Fibroblast of the aortic adventitia (primary cell): ENCODE measurements at regions not wholly inside any gene's neighbourhood (a gene's known extent, or its start where the extent isn't known, plus 50 kb on each side); places are given as distances from the start of the nearest gene placed in this dataset.

Experiments used
- DNase-seq: peaks from one replicate; pipeline ENCODE4 v3.0.0-alpha.2; 2010; ENCODE audit warnings: low read depth
- H3K4me3 ChIP-seq: 2 replicates; pipeline ENCODE4 v1.5.1; 2011; ENCODE audit warnings: low read depth, mild to moderate bottlenecking, control low read depth, low read length, moderate library complexity
- CTCF ChIP-seq: IDR thresholded peaks from 2 replicates; pipeline ENCODE4 v1.5.1; 2011; ENCODE audit warnings: mild to moderate bottlenecking, low read length, control low read depth, inconsistent platforms; ENCODE audit not compliant: insufficient read depth

GRCh38 chr21:39006571-39007311 is 176.5 kb downstream of the PSMG1 start:
- no peak overlapping the region for H3K4me3 ChIP-seq
- no peak for TF ChIP-seq CTCF
- DNase-seq, result peak; percentile 91

DNA sequence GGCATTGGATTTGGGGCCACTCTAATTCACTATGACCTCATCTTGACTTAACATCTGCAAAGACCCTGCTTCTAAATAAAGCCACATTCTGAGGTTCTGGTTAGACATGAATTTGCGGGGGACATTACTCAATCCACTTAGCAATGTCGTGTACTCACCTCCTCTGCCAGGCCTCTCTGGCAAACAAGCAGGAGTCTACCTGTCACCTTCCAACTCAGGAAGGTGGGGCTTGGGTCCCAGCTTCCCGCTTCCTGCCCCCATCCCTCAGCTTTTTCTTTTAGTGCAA is 177.8 kb downstream of the PSMG1 start:
- TF ChIP-seq CTCF, result no peak
- DNase-seq, result no peak
- H3K4me3 ChIP-seq, result no peak overlapping the region

DNA sequence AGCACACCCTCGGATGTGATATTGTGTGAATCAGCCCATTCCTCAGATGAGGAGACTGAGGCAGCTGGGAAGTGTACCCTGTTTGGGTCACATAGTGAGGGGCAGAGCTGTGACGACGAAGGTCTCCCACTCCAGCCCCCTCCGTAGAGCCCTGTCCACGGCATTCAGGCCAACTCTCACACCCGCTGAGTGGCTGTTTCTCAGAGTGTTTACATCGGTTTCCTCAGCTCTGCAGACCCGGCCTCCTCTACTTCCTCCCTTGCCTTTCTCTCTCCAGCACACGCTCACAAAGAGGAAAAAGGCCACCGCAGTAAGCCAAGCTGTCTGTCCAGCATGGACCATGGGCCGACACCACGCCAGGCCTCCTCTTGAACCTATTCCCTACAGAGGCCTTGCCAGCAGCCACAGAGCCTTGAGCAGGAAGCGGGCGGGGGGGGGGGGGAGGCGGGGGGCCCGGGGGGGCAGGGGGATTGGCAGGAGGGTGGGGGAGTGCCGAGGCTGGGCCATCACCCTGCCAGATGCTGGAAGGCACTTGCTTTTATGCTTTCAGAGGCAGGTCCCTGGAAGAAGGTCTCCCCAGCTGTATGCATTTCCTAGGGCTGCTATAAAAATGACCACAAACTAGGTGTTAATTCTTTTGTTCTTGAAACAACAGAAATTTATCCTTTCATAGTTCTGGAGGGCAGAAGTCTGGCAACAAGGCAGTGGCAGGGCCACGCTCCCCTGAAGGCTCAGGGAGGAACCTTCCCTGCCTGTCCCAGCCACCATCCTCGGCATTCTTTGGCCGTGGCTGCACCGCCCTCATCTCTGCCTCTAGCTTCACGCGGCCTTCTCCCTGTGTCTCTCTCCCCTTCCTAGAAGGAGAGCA is 178.4 kb downstream of the PSMG1 start:
- no peak overlapping the region for H3K4me3 ChIP-seq
- TF ChIP-seq CTCF, result no peak
- DNase-seq, result peak; percentile 76

DNA sequence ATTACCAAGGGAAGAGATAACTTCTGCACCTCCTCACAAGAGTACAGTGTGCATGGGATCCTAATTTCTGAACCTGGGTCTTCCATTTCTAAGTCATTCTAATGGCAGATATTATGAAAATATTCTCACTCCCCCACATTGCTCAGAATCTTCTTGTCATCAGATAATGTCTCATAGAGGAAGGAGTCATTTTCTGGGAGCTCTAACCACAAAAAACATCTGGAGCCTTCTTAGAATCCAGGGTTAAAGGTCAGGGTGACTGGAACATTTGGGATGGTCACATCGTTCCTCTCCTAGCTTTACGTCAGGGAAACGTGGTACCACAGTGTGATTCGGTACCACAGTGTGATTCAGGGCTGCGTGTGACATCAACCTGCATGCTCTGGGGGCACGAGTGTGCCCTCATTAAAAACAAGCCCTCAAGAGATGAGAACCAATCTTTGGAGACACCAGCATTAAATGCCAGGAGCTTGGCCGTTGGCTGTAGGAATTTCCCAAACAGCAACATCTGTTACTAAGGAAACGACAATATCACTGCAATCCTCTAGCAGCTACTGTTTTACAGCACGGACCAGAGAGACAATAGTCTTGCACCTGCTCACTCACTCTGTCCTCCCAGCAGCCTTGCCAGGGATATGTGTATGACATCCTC is 179.1 kb downstream of the PSMG1 start:
- H3K4me3 ChIP-seq, result no peak overlapping the region
- TF ChIP-seq CTCF, result no peak
- DNase-seq, result peak; percentile 50

- no peak for TF ChIP-seq CTCF
- peak; percentile 49 for DNase-seq
- no peak overlapping the region for H3K4me3 ChIP-seq
These were observed 181.9 kb downstream of the PSMG1 start for GRCh38 chr21:39001341-39001740.

DNA sequence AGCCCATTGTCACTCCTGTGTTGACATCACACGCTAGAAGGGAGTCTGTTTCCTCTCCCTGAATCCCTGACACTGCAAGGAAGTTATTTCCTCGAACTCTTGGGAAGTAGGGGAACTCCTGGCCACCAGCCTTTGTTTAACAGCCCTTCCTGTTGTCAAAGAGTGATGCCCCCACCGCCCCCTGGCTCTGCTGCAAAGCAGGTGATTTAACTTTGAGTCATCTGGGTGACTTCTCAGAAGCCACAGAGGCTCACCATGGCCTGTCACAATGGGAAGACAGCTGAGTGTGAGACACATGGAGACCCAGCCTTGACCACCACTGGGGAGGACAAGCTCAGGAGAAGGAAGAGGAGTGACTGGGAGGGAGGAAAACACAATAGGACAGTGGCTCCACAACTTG is 182.8 kb downstream of the PSMG1 start:
- DNase-seq, result no peak
- no peak overlapping the region for H3K4me3 ChIP-seq
- no peak for TF ChIP-seq CTCF
